GM21723 (cell line): ENCODE measurements at regions not wholly inside any gene's neighbourhood (a gene's known extent, or its start where the extent isn't known, plus 50 kb on each side); places are given as distances from the start of the nearest gene placed in this dataset.
A peak's percentile ranks its signal among the peaks of the same experiment; 100 is the strongest.

Experiments used
- ATAC-seq: cut with Tn5 transposase; IDR thresholded peaks from one replicate; pipeline ENCODE4 v1.9.1; 2021; ENCODE audit warnings: mild to moderate bottlenecking, moderate library complexity; ENCODE audit not compliant: unreplicated experiment

DNA sequence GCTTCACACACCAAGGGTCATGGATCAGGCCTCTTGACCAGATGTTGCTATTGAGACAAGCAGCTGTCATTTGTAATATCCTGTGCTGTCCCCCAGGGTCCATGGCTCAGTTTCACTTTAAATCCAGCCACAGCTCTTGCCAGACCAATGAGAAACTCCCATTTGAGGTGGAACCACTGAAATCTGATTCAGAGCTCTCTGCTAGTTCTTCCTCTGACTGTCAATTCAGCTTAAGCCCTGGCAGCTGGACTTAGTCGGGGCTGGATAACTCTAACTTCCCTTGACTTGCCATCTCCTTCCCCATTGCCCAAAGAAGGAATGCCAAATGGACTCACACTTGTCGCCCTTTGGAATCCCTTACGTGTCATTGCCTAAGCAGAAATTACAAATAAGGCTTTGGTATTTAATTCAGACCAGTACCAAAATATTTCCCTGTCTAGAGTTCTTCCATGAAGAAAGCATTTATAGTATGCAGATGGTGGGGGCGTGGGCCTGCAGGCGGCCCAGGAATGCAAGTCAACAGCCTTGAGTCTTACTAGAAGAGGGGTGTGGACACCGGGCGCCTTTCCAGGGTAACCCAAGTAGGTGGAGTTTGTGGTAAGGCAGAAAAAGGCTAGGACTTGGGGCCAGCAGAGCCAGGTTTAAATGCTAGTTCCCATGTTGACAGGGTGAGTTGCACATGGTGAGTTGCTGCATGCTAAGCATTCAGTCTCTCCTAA, 96.9 kb upstream of the TMPO start:
- no peak for ATAC-seq

DNA sequence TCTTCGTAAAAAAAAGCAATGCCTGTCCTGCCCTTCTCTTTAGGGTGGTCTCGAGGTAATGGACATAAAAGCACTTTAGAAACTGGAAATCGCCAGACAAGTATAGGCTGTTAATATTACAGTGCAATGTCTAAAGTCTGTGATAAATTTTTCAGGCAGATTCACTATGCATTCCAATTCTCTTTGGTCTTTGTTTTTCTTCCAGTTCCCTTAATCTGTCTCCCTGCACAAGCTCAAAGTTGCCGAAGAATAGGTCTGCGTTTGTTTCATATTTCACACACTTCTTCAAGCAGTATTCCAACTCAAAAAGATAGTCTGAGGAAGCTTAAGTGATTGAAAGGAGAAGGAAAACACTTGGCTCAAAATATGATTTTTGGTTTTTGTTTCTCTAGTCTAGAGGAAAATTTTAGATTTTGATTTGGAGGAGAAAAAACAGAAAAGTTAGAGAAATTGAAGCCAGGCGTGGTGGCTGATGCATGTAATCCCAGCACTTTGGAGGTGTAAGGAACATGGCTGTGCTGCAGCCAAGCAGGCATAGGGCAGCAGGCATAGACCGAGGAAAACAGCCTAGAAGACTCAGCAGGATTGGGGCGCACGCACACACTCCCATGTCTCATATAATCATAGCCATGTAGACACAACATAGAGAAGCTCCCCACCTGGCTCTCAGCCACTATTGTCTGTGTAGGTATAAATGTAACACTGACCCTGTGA, 96.2 kb upstream of the TMPO start:
- no peak for ATAC-seq

DNA sequence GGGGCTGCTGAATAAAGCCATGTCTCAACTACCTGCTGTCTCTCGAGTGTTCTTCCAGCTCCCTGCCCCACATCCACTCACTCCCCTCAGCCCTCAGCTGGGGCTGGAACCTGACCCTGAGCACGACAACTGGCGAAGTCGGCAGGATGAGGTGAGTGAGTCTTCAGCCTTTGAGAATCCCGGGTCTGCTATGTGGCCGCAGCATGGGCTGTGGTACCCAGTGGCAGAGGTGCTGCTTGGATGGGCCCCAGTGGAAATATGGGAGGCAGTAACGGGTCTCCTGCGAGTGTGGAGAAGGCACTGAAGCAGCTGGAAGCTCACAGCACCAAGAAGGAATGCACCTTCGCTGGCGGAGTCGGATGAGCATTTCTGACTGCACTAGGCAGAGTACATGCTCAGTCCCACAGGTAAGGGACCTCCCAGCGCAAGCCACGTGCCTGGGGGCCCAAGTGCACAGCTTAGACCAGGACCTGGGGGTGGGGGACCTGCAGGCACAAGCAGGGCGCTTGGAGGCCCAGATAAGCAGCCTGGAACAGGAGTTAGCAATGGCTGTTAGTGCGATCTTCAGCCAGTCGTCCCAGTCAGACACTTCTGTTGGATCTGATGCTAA, 95.5 kb upstream of the TMPO start:
- no peak for ATAC-seq

DNA sequence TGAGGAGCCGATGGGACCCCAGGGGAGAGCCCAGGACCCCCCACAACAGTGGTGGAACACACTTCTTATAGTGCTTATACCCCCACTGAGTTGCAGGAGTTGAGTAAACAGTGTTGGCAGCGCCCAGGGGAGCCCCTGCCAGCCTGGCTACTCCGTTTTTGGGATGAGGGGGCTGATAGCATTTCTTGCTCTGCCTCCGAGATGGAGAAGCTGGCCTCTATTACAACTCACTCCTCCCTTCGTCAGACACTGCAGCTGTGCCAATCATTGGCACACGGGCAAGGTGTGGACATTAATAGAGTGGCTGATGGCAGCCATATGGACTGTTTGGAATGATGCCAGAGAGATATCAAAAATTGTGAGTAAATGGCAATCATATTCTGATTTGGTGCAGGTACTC, 94.9 kb upstream of the TMPO start:
- no peak for ATAC-seq

GRCh38 chr12:98421316-98421715, 94.1 kb upstream of the TMPO start:
- no peak for ATAC-seq

GRCh38 chr12:98422359-98422758, 93.0 kb upstream of the TMPO start:
- no peak for ATAC-seq

- no peak for ATAC-seq
These were observed 92.6 kb upstream of the TMPO start for GRCh38 chr12:98422812-98423211.

DNA sequence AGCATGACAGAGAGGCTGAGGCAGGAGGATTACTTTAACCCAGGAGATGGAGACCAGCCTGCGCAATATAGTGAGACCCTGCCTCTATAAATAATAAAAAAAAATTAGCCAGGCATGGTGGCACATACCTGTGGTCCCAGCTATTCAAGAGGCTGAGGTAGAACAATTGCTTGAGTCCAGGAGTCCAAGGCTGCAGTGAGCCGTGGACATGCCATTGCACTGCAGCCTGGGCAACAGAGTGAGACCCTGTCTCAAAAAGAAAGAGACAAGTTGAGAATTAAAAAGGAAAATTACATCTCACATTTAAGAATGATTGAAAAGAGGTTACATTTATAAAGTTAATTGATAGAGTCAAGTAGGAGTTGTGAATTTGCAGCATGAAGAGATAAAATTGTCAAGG, 91.4 kb upstream of the TMPO start:
- no peak for ATAC-seq

DNA sequence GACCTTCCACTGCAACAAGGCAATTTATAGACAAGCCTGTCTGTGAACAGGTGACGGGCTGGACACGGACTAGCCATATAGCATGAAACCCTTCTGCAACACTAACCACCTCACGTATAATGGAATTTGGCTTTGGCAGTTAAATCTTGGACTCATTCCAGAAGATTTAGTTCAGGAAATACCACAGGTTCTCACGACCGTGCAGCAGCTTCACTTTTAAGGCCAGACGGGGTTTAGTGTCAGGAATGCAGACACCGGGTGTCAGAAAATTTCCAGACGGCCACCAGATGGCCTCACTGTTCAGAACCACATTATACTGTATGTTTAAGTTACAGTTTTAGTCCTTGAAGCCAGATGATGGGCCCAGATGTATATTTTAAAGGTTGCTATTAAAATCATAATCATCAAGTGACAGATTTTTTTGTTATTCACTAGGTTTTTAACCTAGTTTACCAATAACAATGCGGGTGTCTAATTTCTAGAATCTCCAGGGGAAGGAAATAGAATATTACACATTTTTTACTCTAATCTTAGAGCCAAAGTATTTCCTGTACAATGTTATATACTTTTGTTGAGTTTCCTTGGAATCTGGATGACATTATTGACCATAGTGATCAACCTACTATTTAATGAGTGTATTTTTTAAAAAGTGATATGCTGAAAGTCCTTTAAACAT, 90.5 kb upstream of the TMPO start:
- ATAC-seq: peak; percentile 92

DNA sequence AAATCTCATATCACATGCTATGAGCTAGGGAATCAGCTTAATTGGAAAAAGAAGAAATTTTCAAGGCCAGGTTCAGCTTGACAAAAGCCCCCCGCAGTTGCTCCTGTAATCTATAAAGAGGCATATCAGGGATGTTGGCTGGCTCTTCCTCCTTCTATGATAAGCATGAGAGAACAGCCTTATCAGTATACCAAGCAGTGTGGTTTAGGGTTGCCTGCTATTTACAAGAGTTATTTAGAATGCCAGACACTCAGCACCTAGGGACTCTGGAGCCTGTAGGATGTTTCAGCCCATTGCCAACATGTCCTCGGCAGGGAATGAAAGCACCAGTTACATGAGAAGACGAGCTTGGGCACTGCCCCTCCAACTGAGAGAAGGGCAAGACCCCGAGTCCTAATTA, 89.5 kb upstream of the TMPO start:
- ATAC-seq: no peak

DNA sequence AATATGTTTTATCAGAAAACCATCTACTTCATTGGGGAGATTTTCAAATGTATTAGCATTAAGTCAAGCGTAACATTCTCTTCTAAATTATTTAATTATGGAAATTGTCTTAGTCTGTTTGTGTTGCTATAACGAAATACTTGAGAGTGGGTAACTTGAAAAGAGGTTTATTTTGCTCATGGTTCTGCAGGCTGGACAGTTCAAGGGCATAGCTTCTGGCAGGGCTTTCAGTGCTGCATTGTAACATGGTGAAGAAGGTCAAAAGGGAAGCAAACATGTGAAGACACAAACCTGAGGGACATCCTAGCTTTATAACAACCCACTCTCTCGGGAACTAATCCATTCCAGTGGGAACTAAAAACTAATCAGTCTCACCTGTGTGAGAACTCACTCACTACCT, 84.3 kb upstream of the TMPO start:
- no peak for ATAC-seq

- no peak for ATAC-seq
These were observed 78.2 kb upstream of the TMPO start for GRCh38 chr12:98437166-98437565.

DNA sequence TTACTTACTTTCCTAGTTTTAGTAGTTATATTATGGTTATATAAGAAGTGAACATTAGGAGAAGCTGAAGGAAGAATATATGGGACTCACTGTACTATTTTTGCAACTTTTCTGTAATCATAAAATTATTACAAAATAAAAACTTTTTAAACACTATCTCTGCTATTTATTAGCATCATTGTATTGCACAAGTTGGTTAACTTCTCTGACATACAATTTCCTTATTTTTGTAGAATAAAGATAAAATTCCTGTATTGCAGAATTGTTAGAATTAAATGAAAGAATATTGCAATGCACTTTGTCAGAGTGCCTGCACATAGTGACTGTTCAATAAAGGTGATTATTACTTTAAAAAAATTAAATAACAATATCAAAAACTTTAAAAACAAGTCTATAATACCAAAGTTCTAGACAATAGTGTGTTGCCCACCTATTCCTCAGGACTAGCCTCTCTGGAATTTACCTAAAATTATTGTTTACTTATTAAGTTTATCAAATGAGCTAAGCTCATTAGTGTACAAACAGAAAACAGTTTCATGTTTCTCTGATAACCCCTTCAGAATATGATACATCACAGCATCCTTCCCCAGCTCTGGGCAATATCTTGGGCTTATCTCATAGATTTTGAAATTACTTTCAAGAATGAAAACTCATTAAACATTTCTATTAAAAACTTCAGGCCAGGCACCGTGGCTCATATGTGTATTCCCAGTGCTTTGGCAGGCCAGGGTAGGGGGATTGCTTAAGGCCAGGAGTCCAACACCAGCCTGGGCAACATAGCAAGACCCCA, 77.4 kb upstream of the TMPO start:
- no peak for ATAC-seq

DNA sequence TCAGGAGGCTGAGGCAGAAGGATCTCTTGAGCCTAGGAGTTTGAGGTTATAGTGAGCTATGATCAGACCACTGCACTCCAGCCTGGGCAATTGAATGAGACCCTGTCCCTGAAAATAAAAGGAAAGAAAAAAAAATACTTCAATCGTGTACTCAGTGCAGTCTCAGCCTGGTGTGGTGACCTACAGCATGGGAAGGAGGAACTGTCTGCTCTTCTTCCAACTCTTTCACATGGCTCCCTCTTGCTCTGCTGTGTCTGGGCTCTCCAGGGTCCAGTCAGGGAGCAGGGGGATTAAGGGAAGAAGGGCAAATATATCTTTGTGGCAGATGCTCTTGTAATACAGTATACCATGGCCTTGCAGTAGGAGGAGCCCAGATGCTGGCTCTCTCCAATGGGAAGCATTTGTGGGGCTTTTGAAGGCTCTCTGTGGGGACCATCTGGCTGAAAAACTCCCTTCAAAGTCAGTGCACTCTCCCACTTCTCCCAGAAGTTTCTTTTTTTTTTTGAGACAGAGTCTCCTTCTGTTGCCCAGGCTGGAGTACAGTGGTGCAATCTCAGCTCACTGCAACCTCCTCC, 76.6 kb upstream of the TMPO start:
- no peak for ATAC-seq

- no peak for ATAC-seq
These were observed 75.9 kb upstream of the TMPO start for GRCh38 chr12:98439471-98439951.

GRCh38 chr12:98439981-98440581, 75.3 kb upstream of the TMPO start:
- no peak for ATAC-seq

DNA sequence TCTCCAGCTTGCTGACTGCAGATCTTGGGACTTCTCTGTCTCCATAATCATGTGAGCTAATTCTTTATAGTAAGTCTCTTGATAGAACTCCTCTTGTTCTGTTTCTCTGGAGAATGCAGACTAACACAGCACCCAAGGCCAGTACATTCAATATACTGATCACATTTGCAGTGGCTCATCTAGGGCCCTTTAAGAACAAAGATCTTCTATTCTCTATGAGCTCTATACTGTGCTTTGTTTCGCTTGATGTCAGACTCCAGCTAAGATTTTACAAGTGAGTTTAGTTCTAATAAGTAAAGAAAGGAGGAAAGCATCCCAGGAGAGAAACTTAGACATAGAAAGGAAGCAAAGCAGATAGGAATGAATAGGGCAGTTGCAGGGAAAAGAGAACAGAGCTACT, 69.3 kb upstream of the TMPO start:
- no peak for ATAC-seq

GRCh38 chr12:98446682-98447081, 68.7 kb upstream of the TMPO start:
- ATAC-seq: no peak

DNA sequence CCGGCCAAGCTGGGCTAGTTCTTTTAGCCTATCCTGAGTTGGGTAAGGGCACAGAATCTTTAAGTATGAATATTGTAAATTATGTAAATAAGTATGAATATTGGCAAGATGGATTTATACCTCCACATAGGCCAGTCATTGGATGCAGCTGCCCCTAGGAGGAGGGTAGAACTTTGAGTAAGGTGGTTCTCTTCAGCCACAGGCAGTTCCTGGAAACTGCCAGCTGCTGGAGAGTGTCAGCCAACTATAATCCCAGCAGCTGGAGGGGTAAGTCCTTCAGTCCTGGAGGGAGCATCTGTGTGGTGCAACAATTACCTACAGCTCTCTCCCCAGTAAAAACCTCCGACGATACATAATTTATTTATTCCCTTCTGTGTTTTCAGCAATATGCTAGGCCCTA, 65.8 kb upstream of the TMPO start:
- no peak for ATAC-seq

- no peak for ATAC-seq
These were observed 62.3 kb upstream of the TMPO start for GRCh38 chr12:98453070-98453469.
